SK-N-MC (cell line): ENCODE measurements at regions not wholly inside any gene's neighbourhood (a gene's known extent, or its start where the extent isn't known, plus 50 kb on each side); places are given as distances from the start of the nearest gene placed in this dataset.

Experiments used
- EZH2 ChIP-seq: fragments of 200-600 bp; sonication (generic); IDR thresholded peaks from one replicate; pipeline ENCODE4 v1.6.1; 2017; ENCODE audit warnings: antibody characterized with exemption
- FOXP2 ChIP-seq: optimal IDR thresholded peaks from 2 replicates; pipeline ENCODE3; 2011; ENCODE audit warnings: mild to moderate bottlenecking, moderate library complexity; ENCODE audit not compliant: insufficient read depth; ENCODE audit errors: extremely low read length, control extremely low read depth

- TF ChIP-seq EZH2, result no peak
- no peak for TF ChIP-seq FOXP2
Measured at GRCh38 chr5:15439801-15440200, 60.2 kb upstream of the FBXL7 start.
